OCI-M1 (cell line): ENCODE measurements at regions not wholly inside any gene's neighbourhood (a gene's known extent, or its start where the extent isn't known, plus 50 kb on each side); places are given as distances from the start of the nearest gene placed in this dataset.
"Not testable (repeated sequence)": the region's sequence is repeated elsewhere in the genome, so short reads cannot be mapped to it uniquely, and the experiment has no call there.

ENCODE experiments used
- DNase-seq: peaks from one replicate; lab custom pipeline; 2025; lab: John Stamatoyannopoulos, UW

DNA sequence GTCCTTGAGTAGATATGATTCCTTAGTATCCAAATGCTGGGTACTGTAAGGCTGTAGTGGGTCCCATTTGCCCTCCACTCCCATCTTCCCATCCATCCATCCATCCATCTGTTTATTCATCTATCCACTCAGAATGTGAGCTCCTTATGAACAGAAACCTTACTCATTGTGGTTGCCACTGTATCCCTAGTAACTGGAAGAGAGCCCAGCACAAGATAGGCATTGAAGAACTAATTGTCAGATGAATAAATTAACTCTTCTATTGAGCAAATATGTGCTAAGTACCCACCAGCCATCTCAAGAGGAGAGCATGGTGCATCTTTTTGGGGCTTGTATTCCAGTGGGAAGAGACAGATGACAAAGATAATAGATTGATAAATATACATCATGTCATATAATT, 86.4 kb upstream of the SEZ6L start:
- no peak for DNase-seq

DNA sequence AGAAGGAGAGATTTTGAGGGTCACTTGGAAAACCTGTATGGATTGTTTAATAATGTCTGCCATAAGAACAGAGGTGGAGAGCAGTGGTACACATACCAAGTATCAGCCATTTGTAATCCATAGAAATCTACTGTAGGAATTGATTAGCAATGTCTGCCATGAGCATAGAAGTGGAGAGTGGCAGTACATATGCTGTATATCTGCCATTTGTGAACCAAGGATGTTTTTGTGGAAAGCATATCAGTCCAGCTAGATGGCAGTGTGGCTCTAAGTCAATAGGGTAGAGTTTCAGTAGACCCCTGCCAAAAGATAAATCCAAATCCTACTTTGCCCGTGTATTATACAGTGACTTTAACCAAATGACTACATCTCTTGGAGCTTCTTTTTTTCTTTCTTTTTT, 82.9 kb upstream of the SEZ6L start:
- DNase-seq, result peak; percentile 55

DNA sequence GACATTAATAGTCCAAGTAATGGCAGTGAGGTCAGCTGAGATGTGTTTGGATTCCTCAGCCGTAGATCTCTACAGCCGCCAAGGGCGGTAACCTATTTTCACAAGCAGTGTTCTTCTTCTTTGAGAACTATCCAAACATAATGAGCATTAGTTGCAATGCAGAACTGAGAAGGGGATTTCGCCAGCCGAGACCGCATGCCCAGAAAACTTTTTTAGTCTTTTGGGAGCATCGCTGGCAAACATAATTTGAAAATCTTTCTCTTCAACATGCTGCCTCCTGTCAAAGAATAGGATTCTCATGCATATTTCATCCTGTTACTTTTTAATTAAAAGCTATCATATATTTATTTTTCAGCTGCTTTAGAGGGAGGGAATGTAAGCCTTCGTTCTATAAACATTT, 81.4 kb upstream of the SEZ6L start:
- no peak for DNase-seq

DNA sequence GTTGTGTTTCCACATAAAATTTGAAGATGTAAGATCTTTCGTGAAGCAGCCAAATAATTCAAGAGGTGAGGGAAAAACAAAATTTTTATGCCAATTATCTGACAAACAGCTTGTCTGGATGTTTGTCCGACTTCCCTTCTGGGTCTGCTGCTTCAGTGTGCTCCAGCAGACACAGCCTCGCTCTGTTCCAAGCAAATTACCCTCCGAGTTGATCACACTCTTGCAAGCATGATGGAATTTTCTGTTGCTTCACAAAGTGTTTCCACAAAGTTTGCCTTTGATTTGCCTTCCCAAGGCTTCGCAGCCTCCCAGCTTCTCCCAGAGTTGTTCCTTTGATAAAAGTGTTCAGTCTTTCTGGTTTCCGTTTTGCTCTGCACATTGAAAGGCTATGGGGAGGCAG, 78.4 kb upstream of the SEZ6L start:
- DNase-seq, result no peak

DNA sequence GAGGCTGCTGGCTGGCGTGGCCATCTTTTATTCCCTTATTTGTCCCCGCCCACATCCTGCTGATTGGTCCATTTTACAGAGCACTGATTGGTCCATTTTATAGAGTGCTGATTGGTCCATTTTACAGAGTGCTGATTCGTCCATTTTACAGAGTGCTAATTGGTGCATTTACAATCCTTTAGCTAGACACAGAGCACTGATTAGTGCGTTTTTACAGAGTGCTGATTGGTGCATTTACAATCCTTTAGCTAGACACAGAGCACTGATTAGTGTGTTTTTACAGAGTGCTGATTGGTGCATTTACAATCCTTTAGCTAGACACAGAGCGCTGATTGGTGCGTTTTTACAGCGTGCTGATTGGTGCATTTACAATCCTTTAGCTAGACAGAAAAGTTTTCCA, 74.8 kb upstream of the SEZ6L start:
- not testable (repeated sequence) for DNase-seq

DNA sequence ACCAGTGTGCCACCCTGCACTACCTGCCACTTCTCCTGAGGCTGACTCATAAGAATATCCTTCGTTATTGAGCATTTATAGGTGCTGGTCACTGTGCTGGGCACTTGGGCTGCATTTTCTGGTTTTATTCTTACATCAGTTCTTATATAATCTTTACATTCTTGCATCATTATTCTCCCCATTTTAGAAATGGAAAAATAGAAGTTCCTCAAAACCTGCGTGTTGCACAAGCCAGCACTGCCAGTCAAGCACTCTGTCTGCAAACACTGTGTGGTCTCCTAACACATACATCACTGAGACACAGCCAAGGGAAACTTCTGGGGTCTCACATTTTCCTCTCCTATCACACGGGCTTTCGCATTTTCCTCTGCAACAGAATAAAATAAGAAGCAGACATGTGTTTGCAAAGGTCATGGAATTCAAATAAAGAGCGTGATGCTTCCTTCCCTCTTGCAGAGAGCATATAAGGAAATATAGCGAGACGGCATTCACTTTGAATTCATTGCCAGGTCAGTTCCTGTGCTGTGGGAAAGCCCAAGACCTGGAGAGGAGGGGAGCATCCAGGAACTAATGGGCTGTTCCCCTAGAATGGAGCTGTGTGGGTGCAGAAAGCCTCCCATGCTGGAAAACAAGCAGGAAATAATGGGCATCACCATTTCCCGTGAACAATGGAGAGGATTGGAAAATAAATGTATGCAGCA, 73.9 kb upstream of the SEZ6L start:
- peak; percentile 19 for DNase-seq

DNA sequence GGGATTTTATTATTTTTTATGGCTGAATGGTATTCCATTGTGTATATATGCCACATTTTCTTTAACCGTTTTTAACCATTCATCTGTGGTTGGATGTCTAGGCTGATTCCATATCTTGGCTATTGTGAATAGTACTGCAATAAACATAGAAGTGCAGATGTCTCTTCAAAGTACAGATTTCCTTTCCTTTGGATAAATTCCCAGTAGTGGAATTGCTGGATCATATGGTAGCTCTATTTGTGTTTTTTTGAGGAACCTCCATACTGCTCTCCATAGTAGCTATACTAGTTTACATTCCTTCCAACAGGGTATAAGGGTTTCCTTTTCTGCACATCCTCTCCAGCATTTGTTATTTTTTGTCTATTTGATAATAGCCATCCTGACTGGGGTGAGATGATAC, 71.9 kb upstream of the SEZ6L start:
- no peak for DNase-seq

DNA sequence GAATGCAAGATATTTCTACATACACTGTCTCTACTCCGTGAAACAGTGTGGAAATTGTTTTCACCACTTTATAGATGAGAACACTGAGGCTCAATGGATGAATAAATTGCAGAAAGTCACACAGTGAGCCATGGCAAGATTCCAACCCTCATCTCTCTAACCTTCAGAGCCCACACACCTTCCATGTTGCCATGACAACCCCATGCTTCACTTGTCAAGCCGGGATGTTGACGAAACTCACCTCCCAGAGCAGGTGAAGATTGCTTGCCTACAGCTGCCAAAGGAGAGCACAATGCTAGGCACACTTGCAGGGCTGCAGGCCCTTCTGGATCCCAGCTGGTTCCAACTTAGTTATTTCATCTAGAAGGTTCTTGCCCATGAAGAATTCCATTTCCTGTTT, 71.4 kb upstream of the SEZ6L start:
- DNase-seq, result no peak

DNA sequence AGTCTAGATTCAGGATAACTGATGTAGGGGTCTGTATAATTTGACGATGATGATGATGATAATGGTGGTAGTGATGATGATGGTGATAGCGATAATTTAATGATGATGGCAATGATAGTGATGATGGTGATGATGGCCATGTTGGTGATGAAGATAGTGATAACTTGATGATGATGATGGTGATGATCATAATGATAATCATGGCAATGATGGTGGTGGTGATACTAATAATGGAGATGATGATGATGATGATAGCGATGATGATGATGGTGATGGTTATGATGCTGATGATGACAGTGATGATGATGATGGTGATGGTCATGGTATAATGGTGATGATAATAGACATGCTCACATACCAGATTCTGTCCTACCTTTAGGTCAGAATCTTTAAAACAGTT, 66.2 kb upstream of the SEZ6L start:
- no peak for DNase-seq

DNA sequence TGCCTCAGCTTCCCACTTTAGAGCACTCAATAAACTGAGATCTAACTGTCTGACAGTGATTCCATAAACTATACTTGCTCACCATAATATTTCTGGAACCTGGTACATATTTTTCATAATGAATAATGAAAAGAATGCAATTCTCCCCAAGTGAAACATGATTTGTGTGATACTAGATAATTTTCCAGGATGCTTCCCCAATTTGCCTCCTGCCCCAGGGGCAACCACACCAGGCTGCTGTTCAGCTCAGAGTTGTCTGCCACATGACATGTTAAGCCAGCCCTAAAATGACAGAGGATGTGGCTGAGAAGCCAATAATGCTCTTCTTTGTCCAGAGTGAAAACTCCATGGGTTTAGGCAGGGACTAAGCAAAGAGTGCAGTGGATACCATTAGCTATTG, 62.9 kb upstream of the SEZ6L start:
- DNase-seq, result no peak

DNA sequence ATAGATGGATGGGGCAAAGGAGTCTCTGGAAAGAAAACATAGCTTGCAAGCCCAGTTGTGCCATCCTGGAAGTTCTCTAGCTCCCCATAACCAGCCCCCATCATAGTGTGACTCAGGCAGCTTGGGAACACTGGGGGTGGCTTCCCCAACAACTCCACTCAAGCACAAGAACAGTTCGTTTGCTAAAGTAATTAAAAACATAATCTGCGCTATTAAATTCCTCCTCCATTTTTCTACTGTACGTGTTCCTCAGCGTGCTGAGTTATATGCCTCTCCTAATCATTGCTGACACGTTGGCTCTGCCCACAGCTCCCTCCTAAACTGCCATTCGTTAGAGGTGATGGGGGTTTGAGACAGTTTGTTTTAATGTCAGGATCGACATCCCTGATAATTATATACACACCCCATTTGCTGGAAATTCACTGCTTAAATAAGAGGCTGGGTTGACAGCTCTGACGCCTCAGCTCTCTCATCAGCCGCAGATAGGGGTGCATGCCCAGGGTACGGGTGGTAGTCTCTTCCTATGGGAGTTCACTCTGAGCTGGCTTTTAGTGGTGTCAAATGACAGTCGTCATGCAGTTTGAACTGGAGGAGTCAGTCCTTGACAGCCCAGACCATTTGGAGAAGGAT, 59.5 kb upstream of the SEZ6L start:
- DNase-seq, result no peak

DNA sequence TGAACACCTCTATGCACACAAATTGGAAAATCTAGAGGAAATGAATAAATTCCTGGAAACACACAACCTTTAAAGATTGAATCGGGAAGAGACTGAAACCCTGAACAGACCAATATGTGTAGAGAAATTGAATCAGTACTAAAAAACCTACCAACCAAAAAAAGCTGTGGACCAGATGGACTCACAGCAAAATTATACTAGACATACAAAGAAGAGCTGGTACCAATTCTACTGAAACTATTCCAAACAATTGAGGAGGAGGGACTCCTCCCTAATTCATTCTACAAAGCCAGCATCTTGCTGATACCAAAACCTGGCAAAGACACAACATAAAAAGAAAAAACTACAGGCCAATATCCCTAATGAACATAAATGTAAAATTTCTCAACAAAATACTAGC, 54.4 kb upstream of the SEZ6L start:
- no peak for DNase-seq

DNA sequence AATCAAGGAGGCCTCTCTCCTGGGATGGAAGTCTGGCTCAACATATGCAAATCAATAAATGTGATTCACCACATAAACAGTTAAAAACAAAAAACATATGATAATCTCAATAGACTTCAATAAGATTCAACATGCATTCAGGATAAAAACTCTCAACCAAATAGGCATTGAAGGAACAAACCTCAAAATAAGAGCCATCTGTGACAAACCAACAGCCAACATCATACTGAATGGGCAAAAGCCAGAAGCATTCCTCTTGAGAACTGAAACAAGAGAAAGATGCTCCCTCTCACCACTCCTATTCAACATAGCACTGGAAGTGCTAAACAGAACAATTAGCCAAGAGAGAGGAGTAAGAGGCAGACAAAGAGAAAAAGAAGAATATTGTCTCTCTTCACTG, 54.0 kb upstream of the SEZ6L start:
- no peak for DNase-seq
